HEK293 (cell line): ENCODE measurements at regions not wholly inside any gene's neighbourhood (a gene's known extent, or its start where the extent isn't known, plus 50 kb on each side); places are given as distances from the start of the nearest gene placed in this dataset.

Experiments used
- CTCF ChIA-PET: fragments of 350-600 bp; formaldehyde crosslinking; extraction: SDS; loops from one replicate; lab custom pipeline; 2021; ENCODE audit warnings: antibody characterized with exemption; lab: Yijun Ruan, JAX
- POLR2A ChIA-PET: fragments of 300-600 bp; formaldehyde crosslinking; extraction: SDS; loops from one replicate; lab custom pipeline; 2020; ENCODE audit warnings: antibody characterized with exemption, inconsistent platforms; lab: Yijun Ruan, JAX
- H3K27ac ChIP-seq: fragments of 200-500 bp; sonication (Bioruptor generic); 2 replicates; pipeline ENCODE4 v1.5.1; 2014; ENCODE audit warnings: low read depth, low read length, control low read depth, inconsistent platforms; ENCODE audit errors: extremely low read depth
- H3K36me3 ChIP-seq, 2 experiments: fragments of 200-500 bp in 1 of 2; sonication (Bioruptor generic) in 1 of 2; 1 replicate in 1 of 2; 2 replicates in 1 of 2; pipeline ENCODE4 v1.5.1; 2014 to 2017; ENCODE audit warnings: inconsistent platforms in 2 of 2, low read length in 2 of 2; ENCODE audit not compliant: control insufficient read depth in 2 of 2, insufficient read depth in 1 of 2
- H3K4me1 ChIP-seq: fragments of 200-500 bp; sonication (Bioruptor generic); 2 replicates; pipeline ENCODE4 v1.5.1; 2014; ENCODE audit warnings: mild to moderate bottlenecking, low read length, inconsistent platforms; ENCODE audit not compliant: control insufficient read depth, insufficient read depth
- H3K4me3 ChIP-seq: 2 replicates; pipeline ENCODE4 v1.5.1; 2011; ENCODE audit warnings: low read depth, mild to moderate bottlenecking, control low read depth, low read length, moderate library complexity
- H3K9me3 ChIP-seq: fragments of 200-500 bp; sonication (Bioruptor generic); 2 replicates; pipeline ENCODE4 v1.5.1; 2014; ENCODE audit warnings: low read depth, low read length, inconsistent platforms; ENCODE audit not compliant: control insufficient read depth, insufficient read depth
- BCL11B ChIP-seq: fragments of 450-650 bp; formaldehyde crosslinking; IDR thresholded peaks from 2 replicates; pipeline ENCODE4 v1.5.1; 2016; ENCODE audit warnings: low read depth, missing biosample characterization, missing genetic modification characterization
- ELK4 ChIP-seq: IDR thresholded peaks from 2 replicates; pipeline ENCODE4 v1.6.1; 2011; ENCODE audit warnings: mild to moderate bottlenecking, low read depth, low read length, borderline replicate concordance
- GLIS2 ChIP-seq: fragments of 450-650 bp; formaldehyde crosslinking; IDR thresholded peaks from 2 replicates; pipeline ENCODE4 v1.5.1; 2016; ENCODE audit warnings: missing biosample characterization, missing genetic modification characterization
- PRDM1 ChIP-seq: fragments of 450-650 bp; formaldehyde crosslinking; IDR thresholded peaks from 2 replicates; pipeline ENCODE4; 2016; ENCODE audit warnings: missing biosample characterization, missing genetic modification characterization
- SP7 ChIP-seq: fragments of 450-650 bp; formaldehyde crosslinking; IDR thresholded peaks from 2 replicates; pipeline ENCODE4 v1.5.1; 2016; ENCODE audit warnings: missing biosample characterization, missing genetic modification characterization
- WT1 ChIP-seq: fragments of 450-650 bp; formaldehyde crosslinking; IDR thresholded peaks from 2 replicates; pipeline ENCODE4 v1.5.1; 2016; ENCODE audit warnings: missing biosample characterization, missing genetic modification characterization
- ZNF10 ChIP-seq: fragments of 450-650 bp; formaldehyde crosslinking; IDR thresholded peaks from 2 replicates; pipeline ENCODE4 v1.5.1; 2017; ENCODE audit warnings: missing biosample characterization, missing genetic modification characterization
- ZNF169 ChIP-seq: fragments of 450-650 bp; formaldehyde crosslinking; IDR thresholded peaks from 2 replicates; pipeline ENCODE4 v1.5.1; 2016; ENCODE audit warnings: missing biosample characterization, missing genetic modification characterization
- ZNF223 ChIP-seq: fragments of 450-650 bp; formaldehyde crosslinking; IDR thresholded peaks from 2 replicates; pipeline ENCODE4 v1.5.1; 2016; ENCODE audit warnings: missing biosample characterization, missing genetic modification characterization
- ZNF24 ChIP-seq: fragments of 450-650 bp; formaldehyde crosslinking; IDR thresholded peaks from 2 replicates; pipeline ENCODE4 v1.5.1; 2016; ENCODE audit warnings: missing biosample characterization, missing genetic modification characterization
- ZNF394 ChIP-seq: fragments of 450-650 bp; formaldehyde crosslinking; IDR thresholded peaks from 2 replicates; pipeline ENCODE4 v1.5.1; 2016; ENCODE audit warnings: missing biosample characterization, missing genetic modification characterization, mild to moderate bottlenecking, moderate library complexity, borderline replicate concordance
- ZNF473 ChIP-seq: fragments of 450-650 bp; formaldehyde crosslinking; IDR thresholded peaks from 2 replicates; pipeline ENCODE4 v1.5.1; 2017; ENCODE audit warnings: missing biosample characterization, missing genetic modification characterization
- ZNF529 ChIP-seq: fragments of 450-650 bp; formaldehyde crosslinking; IDR thresholded peaks from 2 replicates; pipeline ENCODE4 v1.5.1; 2017; ENCODE audit warnings: missing genetic modification characterization, missing biosample characterization; ENCODE audit not compliant: insufficient replicate concordance
- ZNF548 ChIP-seq: fragments of 450-650 bp; formaldehyde crosslinking; IDR thresholded peaks from 2 replicates; pipeline ENCODE4 v1.5.1; 2016; ENCODE audit warnings: missing biosample characterization, missing genetic modification characterization
- ZNF555 ChIP-seq: fragments of 450-650 bp; formaldehyde crosslinking; conservative IDR thresholded peaks from 2 replicates; pipeline ENCODE4 v1.5.1; 2017; ENCODE audit warnings: missing biosample characterization, mild to moderate bottlenecking, missing genetic modification characterization, inconsistent platforms
- ZNF596 ChIP-seq: fragments of 450-650 bp; IDR thresholded peaks from 2 replicates; pipeline ENCODE4 v1.5.0; 2018; ENCODE audit warnings: missing biosample characterization, mild to moderate bottlenecking, missing genetic modification characterization, moderate library complexity
- ZNF610 ChIP-seq: fragments of 450-650 bp; formaldehyde crosslinking; IDR thresholded peaks from 2 replicates; pipeline ENCODE4 v1.5.1; 2016; ENCODE audit warnings: missing biosample characterization, missing genetic modification characterization, borderline replicate concordance
- ZNF791 ChIP-seq: fragments of 450-650 bp; formaldehyde crosslinking; IDR thresholded peaks from 2 replicates; pipeline ENCODE4 v1.5.1; 2016; ENCODE audit warnings: missing biosample characterization, missing genetic modification characterization
- TF ChIP-seq, protein P1 (sequence below): fragments of 450-650 bp; formaldehyde crosslinking; IDR thresholded peaks from 2 replicates; pipeline ENCODE4 v1.5.1; 2016; ENCODE audit warnings: missing biosample characterization, missing genetic modification characterization
- TF ChIP-seq, protein P2 (sequence below): fragments of 450-650 bp; IDR thresholded peaks from 2 replicates; pipeline ENCODE4 v1.5.1; 2018; ENCODE audit warnings: missing biosample characterization, missing genetic modification characterization
- TF ChIP-seq, protein P3 (sequence below): fragments of 450-650 bp; formaldehyde crosslinking; IDR thresholded peaks from 2 replicates; pipeline ENCODE4 v1.5.1; 2017; ENCODE audit warnings: missing biosample characterization, missing genetic modification characterization
- TF ChIP-seq, protein P4 (sequence below): fragments of 450-650 bp; formaldehyde crosslinking; IDR thresholded peaks from 2 replicates; pipeline ENCODE4 v1.5.1; 2016; ENCODE audit warnings: missing biosample characterization, missing genetic modification characterization
- TF ChIP-seq, protein P5 (sequence below): fragments of 450-650 bp; formaldehyde crosslinking; IDR thresholded peaks from 2 replicates; pipeline ENCODE4 v1.5.1; 2017; ENCODE audit warnings: missing biosample characterization, missing genetic modification characterization

DNA sequence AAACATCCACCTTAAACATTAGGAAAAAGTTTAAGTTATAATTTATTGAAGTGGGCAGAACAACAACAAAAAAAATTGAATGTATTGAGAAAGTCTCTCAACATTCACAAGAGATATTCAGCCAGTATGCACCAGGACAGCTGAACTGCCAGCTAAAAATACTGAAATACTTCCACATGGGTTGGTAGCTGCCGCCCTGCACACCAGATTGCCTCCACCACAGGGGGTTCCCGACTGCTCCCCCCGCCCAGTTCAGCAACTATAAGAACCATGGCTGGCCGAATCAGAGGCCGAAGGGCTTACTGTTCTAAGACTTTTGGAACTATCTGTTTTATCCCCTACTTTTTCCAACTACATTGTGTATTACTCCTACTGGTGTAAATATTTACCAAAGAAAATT is 150.0 kb upstream of the LRP1B start:
- Histone ChIP-seq H3K4me1 (no peaks in the 10 kb centered on the region), H3K4me3 (no peak overlapping the region), H3K27ac (no peak overlapping the region), H3K36me3 (no peaks in the 10 kb centered on the region), H3K9me3 (no peaks in the 10 kb centered on the region)
- ChIA-PET POLR2A (no interaction called here), CTCF (no interaction called here)
- TF ChIP-seq ZNF473 (tag by site-specific recombination) (no peak), WT1 (tag by site-specific recombination) (no peak), ZNF596 (tag by site-specific recombination) (no peak), ZNF24 (tag by site-specific recombination) (no peak)
- TF ChIP-seq, protein P1, sequence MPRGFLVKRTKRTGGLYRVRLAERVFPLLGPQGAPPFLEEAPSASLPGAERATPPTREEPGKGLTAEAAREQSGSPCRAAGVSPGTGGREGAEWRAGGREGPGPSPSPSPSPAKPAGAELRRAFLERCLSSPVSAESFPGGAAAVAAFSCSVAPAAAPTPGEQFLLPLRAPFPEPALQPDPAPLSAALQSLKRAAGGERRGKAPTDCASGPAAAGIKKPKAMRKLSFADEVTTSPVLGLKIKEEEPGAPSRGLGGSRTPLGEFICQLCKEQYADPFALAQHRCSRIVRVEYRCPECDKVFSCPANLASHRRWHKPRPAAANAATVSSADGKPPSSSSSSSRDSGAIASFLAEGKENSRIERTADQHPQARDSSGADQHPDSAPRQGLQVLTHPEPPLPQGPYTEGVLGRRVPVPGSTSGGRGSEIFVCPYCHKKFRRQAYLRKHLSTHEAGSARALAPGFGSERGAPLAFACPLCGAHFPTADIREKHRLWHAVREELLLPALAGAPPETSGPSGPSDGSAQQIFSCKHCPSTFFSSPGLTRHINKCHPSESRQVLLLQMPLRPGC = no peak

GRCh38 chr2:142270990-142271389 is 140.2 kb upstream of the LRP1B start:
- Histone ChIP-seq H3K4me3 (no peak overlapping the region), H3K36me3 (no peaks in the 10 kb centered on the region), H3K9me3 (no peaks in the 10 kb centered on the region), H3K27ac (no peak overlapping the region)
- POLR2A ChIA-PET = no interaction called here
- CTCF ChIA-PET = no interaction called here
- TF ChIP-seq ZNF529 = no peak
- TF ChIP-seq ZNF555 (tag by site-specific recombination) = no peak
- TF ChIP-seq ZNF791 (tag by site-specific recombination) = no peak
- no peak for TF ChIP-seq BCL11B (tag by site-specific recombination)
- TF ChIP-seq, protein P2, sequence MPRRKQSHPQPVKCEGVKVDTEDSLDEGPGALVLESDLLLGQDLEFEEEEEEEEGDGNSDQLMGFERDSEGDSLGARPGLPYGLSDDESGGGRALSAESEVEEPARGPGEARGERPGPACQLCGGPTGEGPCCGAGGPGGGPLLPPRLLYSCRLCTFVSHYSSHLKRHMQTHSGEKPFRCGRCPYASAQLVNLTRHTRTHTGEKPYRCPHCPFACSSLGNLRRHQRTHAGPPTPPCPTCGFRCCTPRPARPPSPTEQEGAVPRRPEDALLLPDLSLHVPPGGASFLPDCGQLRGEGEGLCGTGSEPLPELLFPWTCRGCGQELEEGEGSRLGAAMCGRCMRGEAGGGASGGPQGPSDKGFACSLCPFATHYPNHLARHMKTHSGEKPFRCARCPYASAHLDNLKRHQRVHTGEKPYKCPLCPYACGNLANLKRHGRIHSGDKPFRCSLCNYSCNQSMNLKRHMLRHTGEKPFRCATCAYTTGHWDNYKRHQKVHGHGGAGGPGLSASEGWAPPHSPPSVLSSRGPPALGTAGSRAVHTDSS = no peak
- TF ChIP-seq ZNF548 (tag by site-specific recombination) = no peak
- TF ChIP-seq ZNF610 (tag by site-specific recombination) = no peak
- TF ChIP-seq ZNF394 (tag by site-specific recombination) = no peak
- TF ChIP-seq, all 188 proteins: peak for 0
- H3K4me1 ChIP-seq = no peaks in the 10 kb centered on the region

DNA sequence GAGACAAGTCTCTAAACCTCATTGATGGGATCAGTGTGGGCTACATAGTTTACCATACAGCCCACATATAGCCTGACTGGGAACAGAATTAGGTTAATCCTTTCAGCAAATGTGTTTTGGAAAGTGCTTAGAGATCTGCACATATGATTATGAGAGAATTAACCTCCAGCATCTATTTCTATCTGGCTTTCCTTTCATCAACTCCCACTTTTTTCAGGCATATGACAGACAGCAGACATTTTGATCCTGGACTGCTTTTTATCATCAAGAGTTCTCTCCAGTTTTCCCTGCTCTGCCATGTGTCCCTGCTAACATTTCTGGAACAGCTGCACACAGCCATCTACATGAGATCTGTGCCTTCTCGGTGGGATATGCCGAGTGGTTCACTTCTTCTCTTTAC is 139.5 kb upstream of the LRP1B start:
- H3K27ac ChIP-seq = no peak overlapping the region
- CTCF ChIA-PET = interaction anchor here (0.6 kb wide), 1 partner anchor 26 kb away, joined by 3 read pairs; no protein-coding TSS in a partner anchor
- no peaks in the 10 kb centered on the region for H3K36me3 ChIP-seq
- POLR2A ChIA-PET = no interaction called here
- no peaks in the 10 kb centered on the region for H3K9me3 ChIP-seq
- H3K4me1 ChIP-seq = no peaks in the 10 kb centered on the region
- no peak overlapping the region for H3K4me3 ChIP-seq
- no peak for TF ChIP-seq ZNF10 (tag by site-specific recombination)
- TF ChIP-seq PRDM1 = no peak
- TF ChIP-seq, protein P3, sequence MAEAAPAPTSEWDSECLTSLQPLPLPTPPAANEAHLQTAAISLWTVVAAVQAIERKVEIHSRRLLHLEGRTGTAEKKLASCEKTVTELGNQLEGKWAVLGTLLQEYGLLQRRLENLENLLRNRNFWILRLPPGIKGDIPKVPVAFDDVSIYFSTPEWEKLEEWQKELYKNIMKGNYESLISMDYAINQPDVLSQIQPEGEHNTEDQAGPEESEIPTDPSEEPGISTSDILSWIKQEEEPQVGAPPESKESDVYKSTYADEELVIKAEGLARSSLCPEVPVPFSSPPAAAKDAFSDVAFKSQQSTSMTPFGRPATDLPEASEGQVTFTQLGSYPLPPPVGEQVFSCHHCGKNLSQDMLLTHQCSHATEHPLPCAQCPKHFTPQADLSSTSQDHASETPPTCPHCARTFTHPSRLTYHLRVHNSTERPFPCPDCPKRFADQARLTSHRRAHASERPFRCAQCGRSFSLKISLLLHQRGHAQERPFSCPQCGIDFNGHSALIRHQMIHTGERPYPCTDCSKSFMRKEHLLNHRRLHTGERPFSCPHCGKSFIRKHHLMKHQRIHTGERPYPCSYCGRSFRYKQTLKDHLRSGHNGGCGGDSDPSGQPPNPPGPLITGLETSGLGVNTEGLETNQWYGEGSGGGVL (tag by site-specific recombination) = no peak
- no peak for TF ChIP-seq SP7
- no peak for TF ChIP-seq ZNF223 (tag by site-specific recombination)
- TF ChIP-seq ZNF169 (tag by site-specific recombination) = no peak
- TF ChIP-seq ZNF24 (tag by site-specific recombination) = no peak
- TF ChIP-seq, protein P4, sequence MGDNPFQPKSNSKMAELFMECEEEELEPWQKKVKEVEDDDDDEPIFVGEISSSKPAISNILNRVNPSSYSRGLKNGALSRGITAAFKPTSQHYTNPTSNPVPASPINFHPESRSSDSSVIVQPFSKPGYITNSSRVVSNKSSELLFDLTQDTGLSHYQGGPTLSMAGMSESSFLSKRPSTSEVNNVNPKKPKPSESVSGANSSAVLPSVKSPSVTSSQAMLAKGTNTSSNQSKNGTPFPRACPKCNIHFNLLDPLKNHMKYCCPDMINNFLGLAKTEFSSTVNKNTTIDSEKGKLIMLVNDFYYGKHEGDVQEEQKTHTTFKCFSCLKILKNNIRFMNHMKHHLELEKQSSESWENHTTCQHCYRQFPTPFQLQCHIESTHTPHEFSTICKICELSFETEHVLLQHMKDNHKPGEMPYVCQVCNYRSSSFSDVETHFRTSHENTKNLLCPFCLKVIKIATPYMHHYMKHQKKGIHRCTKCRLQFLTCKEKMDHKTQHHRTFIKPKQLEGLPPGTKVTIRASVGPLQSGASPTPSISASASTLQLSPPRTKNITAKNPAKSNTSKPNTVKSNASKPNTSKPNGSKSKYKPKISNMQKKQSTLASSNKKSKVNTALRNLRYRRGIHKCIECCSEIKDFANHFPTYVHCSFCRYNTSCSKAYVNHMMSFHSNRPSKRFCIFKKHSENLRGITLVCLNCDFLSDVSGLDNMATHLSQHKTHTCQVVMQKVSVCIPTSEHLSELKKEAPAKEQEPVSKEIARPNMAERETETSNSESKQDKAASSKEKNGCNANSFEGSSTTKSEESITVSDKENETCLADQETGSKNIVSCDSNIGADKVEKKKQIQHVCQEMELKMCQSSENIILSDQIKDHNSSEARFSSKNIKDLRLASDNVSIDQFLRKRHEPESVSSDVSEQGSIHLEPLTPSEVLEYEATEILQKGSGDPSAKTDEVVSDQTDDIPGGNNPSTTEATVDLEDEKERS (tag by site-specific recombination) = no peak
- no peak for TF ChIP-seq GLIS2 (tag by site-specific recombination)
- TF ChIP-seq, protein P5, sequence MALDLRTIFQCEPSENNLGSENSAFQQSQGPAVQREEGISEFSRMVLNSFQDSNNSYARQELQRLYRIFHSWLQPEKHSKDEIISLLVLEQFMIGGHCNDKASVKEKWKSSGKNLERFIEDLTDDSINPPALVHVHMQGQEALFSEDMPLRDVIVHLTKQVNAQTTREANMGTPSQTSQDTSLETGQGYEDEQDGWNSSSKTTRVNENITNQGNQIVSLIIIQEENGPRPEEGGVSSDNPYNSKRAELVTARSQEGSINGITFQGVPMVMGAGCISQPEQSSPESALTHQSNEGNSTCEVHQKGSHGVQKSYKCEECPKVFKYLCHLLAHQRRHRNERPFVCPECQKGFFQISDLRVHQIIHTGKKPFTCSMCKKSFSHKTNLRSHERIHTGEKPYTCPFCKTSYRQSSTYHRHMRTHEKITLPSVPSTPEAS = no peak
- TF ChIP-seq ELK4 = no peak
